GM19467 (cell line): ENCODE measurements at regions not wholly inside any gene's neighbourhood (a gene's known extent, or its start where the extent isn't known, plus 50 kb on each side); places are given as distances from the start of the nearest gene placed in this dataset.
"Not testable (repeated sequence)": the region's sequence is repeated elsewhere in the genome, so short reads cannot be mapped to it uniquely, and the experiment has no call there.

Experiments
- ATAC-seq: cut with Tn5 transposase; IDR thresholded peaks from one replicate; pipeline ENCODE4 v1.9.1; 2021; ENCODE audit warnings: mild to moderate bottlenecking, moderate library complexity; ENCODE audit not compliant: unreplicated experiment

- ATAC-seq = no peak
Observed at GRCh38 chr12:88366101-88366500, 214.2 kb downstream of the KITLG start.

DNA sequence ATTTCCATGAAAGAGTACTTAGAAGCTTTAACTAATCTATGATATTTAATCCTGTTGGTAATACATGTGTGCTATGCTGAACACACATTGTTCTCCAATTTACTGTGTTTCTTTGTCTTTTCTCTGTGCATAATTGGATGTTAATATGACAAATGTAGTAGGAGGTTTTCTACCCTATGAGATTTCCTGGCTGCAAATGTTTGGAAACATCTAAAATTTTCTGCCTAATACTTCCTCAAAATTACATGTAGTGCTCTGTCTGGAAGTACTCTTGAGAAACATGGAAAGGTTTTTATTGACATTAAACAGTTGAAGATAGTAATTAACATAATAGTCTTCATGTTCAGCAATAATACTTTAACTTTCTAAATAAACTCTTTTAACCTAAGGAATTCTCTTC lies 213.0 kb downstream of the KITLG start:
- no peak for ATAC-seq

GRCh38 chr12:88368077-88368476 lies 212.2 kb downstream of the KITLG start:
- ATAC-seq = not testable (repeated sequence)

DNA sequence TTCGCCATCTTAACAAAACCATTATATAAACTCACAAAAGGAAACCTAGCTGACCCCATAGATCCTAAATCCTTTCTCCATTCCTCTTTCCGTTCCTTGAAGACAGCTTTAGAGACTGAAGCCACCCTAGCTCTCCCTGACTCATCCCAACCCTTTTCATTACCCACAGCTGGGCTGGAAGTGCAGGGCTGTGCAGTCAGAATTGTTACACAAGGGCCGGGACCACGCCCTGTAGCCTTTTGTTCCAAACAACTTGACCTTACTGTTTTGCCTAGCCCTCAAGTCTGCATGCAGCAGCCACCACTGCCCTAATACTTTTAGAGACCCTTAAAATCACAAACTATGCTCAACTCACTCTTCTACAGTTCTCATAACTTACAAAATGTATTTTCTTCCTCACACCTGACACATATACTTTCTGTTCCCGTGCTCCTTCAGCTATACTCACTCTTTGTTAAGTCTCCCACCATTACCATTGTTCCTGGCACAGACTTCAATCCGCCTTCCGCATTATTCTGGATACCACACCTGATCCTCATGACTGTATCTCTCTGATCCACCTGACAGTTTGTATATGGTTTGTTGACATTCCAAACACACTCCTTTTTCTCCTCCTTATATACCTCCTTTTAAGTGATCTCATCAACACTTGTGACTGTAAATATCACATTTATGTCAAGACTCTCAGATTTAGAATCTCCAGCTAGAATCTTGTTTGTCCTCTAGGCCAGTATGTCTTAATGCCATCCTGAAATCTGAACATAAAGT lies 208.7 kb downstream of the KITLG start:
- ATAC-seq = no peak

DNA sequence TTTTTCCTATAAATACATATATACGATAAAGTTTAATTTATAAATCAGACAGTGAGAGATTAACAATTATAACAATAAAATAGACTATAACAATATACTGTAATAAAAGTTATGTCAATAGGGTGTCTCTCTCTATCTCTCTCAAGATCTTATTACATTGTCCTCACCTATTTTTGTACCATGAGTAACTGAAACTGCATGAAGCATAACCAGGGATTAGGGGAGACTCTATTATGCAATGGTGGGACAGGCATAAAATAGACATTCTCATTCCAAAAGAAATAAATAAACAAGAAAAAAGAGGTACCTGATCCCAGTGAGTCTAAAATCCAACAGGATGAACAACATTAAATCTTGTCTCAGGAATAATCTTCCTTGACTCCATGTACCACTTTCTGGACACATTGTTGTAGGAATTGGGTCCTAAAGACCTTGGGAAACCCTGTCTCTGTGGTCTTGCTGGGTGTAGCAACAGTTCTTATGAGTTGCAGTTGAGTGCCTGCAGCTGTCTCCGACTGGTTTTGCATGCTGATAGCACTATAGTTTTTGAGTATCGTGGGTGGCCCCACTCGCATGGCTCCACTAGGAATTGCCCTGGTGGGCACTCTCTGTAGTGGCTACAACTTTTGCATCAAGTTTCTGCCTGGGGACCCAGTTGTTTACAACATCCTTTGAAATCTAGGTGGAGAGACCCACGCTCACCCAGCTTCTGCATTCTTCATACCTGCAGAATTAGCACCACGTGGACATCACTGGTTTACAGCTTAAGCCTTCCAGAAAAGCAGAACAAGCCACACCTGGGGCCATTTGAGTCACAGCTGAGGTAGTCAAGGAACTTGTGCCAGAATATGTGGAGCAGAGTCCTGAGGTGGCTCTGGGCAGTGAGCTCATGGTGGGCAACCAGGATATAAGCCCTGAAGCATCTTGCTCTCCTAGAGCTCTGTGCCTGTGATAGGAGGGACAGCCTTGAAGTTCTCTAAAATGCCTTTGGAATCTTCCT lies 204.7 kb downstream of the KITLG start:
- no peak for ATAC-seq

- ATAC-seq = no peak
Observed at GRCh38 chr12:88377973-88378372, 202.3 kb downstream of the KITLG start.

- ATAC-seq = no peak
Observed at GRCh38 chr12:88381466-88381865, 198.8 kb downstream of the KITLG start.

- no peak for ATAC-seq
Observed at GRCh38 chr12:88383405-88383804, 196.9 kb downstream of the KITLG start.

- ATAC-seq = no peak
Observed at GRCh38 chr12:88388566-88389540, 191.4 kb downstream of the KITLG start.

GRCh38 chr12:88390811-88391210 lies 189.5 kb downstream of the KITLG start:
- ATAC-seq = no peak

DNA sequence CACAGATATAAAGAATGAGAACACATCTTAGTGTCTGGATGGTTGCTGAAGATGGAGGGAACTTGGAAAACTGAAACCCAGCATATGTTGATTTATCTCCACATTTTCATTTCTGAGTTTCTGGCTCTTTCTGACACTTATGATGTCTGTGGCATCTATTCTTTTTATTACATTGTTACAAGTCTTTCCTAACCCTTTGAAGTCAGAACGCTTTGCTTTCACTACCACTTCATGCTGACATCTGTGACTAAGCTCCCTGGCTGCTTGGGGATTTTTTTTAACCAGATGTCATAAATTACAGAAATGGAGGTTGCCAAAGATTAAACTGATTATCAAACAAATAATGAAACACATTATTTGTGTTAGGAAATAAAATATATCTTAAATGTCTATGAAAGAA lies 188.7 kb downstream of the KITLG start:
- no peak for ATAC-seq

- no peak for ATAC-seq
Observed at GRCh38 chr12:88393017-88393767, 187.1 kb downstream of the KITLG start.

DNA sequence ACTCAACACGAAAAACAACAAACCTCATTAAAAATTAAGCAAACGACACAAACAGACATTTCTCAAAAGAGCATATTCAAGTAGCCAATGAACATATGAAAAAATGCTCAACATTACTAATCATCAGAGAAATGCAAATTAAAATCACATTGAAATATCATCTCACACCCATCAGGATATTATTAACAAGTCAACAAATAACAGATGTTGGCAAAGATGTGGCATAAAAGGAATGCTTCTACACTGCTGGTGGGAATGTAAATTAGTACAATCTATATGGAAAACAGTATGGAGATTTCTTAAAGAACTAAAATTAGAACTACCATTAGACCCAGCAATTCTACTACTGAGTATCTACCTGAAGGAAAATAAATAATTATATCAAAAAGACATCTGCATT lies 182.2 kb downstream of the KITLG start:
- ATAC-seq = no peak

GRCh38 chr12:88399811-88400210 lies 180.5 kb downstream of the KITLG start:
- no peak for ATAC-seq

- no peak for ATAC-seq
Observed at GRCh38 chr12:88400302-88400701, 180.0 kb downstream of the KITLG start.

DNA sequence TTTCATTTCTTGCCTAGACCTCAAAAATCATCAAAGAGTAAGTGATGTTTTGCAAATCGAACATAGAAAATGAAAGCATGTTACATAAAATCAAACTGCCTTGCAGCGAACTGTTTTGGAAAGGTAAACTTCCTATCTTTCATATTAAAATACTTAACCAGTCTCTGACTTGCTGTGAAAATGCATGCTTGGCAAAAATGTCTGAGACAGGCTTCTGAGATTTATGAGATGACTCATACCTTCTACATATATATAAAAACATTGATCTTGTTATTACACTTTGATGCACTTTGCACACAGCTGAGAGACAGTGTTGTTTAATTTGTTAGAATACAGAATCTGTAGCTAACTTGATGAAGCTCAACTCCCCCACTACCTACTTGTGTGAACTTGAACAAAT lies 179.1 kb downstream of the KITLG start:
- ATAC-seq = no peak

DNA sequence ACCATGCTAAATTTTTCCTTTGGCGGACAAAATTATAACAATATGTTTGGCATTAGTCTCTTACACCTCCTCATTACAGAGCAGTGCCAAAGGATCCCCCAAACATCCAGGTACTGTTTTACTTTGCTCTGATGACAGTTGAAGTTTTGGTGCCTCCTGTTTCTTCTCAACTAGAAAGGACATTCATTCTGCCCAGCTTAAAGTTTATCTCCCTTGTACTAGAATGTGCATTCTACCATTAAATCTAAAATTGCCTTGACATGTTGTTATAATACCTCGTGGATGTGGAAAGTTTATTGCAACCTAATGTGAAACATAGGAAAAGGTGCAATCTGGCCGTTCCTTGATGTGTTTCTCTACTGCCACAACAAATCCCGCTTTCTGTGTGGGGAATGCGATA lies 173.4 kb downstream of the KITLG start:
- no peak for ATAC-seq

- no peak for ATAC-seq
Observed at GRCh38 chr12:88408823-88409222, 171.4 kb downstream of the KITLG start.

DNA sequence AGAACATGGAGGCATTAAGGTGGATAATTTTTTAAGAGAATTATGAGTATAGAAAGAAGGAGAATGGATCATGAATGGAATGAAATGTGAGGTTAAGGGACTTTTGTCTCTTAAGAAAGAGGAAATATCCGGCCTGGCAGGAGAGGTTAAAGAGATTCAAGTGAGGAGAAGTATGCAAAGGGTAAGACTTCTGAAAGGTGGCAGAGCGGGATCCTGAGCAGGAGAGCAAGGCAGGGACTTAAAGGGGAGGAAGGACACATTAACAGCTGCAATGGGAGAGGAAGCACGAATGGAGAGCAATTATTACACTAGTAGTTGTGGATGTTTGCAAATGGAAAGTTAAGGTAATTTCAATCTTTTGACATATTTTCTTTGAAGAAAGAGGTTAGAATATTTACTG lies 171.0 kb downstream of the KITLG start:
- no peak for ATAC-seq

DNA sequence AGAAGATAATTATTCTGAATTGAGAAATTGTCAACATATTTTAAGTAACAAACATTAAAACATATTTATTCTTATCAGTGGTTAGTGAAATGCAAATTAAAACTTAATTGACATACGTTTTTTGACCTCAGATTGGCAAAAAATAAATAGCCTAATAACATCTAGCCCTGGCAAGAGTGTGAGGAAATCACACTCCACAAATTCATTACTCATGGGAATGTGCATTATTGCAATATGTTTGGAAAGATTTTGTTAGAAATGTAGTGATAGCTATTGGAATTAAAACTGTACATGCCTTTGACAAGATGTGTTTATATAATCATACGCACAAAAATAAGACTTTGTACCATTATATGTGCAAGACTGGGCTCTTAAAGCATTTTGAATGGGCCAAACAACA lies 168.6 kb downstream of the KITLG start:
- ATAC-seq = no peak
